Neural cell (in vitro differentiated cells): ENCODE measurements at regions not wholly inside any gene's neighbourhood (a gene's known extent, or its start where the extent isn't known, plus 50 kb on each side); places are given as distances from the start of the nearest gene placed in this dataset.

ENCODE experiments used
- H2AFZ ChIP-seq: fragments of 200-600, 300-800 bp; sonication (generic), shearing (Covaris generic); 2 replicates; pipeline ENCODE4 v1.6.0; 2014; ENCODE audit warnings: low read depth, mild to moderate bottlenecking, antibody characterized with exemption, low read length, moderate library complexity
- H3F3A ChIP-seq: fragments of 200-600 bp; shearing (Covaris generic); 2 replicates; pipeline ENCODE4 v1.6.1; 2016; ENCODE audit warnings: mild to moderate bottlenecking, moderate library complexity, mixed read lengths, antibody characterized with exemption, low read length; ENCODE audit not compliant: insufficient read depth, poor library complexity, severe bottlenecking
- H3K27ac ChIP-seq: fragments of 200-600, 300-800 bp; sonication (generic), shearing (Covaris generic); 2 replicates; pipeline ENCODE4 v1.5.1; 2014; ENCODE audit warnings: mild to moderate bottlenecking, low read length, moderate library complexity
- H3K27me3 ChIP-seq: fragments of 300-800, 200-600 bp; sonication (generic), shearing (Covaris generic); 2 replicates; pipeline ENCODE4 v1.6.0; 2014; ENCODE audit warnings: mild to moderate bottlenecking, low read depth, low read length, moderate library complexity; ENCODE audit not compliant: insufficient read depth
- H3K36me3 ChIP-seq: fragments of 300-800, 200-600 bp; sonication (generic), shearing (Covaris generic); 2 replicates; pipeline ENCODE4 v1.5.1; 2014; ENCODE audit warnings: mild to moderate bottlenecking, antibody characterized with exemption, low read length, moderate library complexity; ENCODE audit not compliant: insufficient read depth
- H3K4me2 ChIP-seq: fragments of 300-800, 200-600 bp; sonication (generic), shearing (Covaris generic); 2 replicates; pipeline ENCODE4 v1.6.0; 2014; ENCODE audit warnings: mild to moderate bottlenecking, low read length
- H3K4me3 ChIP-seq: fragments of 300-800, 200-600 bp; sonication (generic), shearing (Covaris generic); 2 replicates; pipeline ENCODE4 v1.5.1; 2014; ENCODE audit warnings: mild to moderate bottlenecking, low read length, moderate library complexity
- H3K79me2 ChIP-seq: fragments of 200-600 bp; shearing (Covaris generic); replicated peaks from 2 replicates; pipeline ENCODE4 v1.6.0; 2014; ENCODE audit warnings: mild to moderate bottlenecking, low read length, moderate library complexity; ENCODE audit not compliant: insufficient read depth
- H3K9ac ChIP-seq: fragments of 300-800, 200-600 bp; sonication (generic), shearing (Covaris generic); 2 replicates; pipeline ENCODE4 v1.6.1; 2016; ENCODE audit warnings: mild to moderate bottlenecking, low read length, mixed read lengths
- H3K9me2 ChIP-seq: fragments of 200-600 bp; shearing (Covaris generic); 2 replicates; pipeline ENCODE4 v1.6.1; 2016; ENCODE audit warnings: mild to moderate bottlenecking, low read length, mixed read lengths; ENCODE audit not compliant: insufficient read depth
- H3K9me3 ChIP-seq: fragments of 200-600, 300-800 bp; sonication (generic), shearing (Covaris generic); 2 replicates; pipeline ENCODE4 v1.6.1; 2016; ENCODE audit warnings: mild to moderate bottlenecking, mixed run types, low read length, moderate library complexity, mixed read lengths
- H4K20me1 ChIP-seq: fragments of 200-600 bp; shearing (Covaris generic); 2 replicates; pipeline ENCODE4 v1.6.1; 2016; ENCODE audit warnings: mild to moderate bottlenecking, mixed run types; ENCODE audit not compliant: insufficient read depth
- CTCF ChIP-seq: fragments of 450-650 bp; IDR thresholded peaks from 2 replicates; pipeline ENCODE4 v1.5.1; 2014; ENCODE audit warnings: antibody characterized with exemption, mild to moderate bottlenecking, moderate library complexity; ENCODE audit not compliant: poor library complexity, severe bottlenecking
- EP300 ChIP-seq: fragments of 450-650 bp; conservative IDR thresholded peaks from 2 replicates; pipeline ENCODE4 v1.6.1; 2014; ENCODE audit warnings: antibody characterized with exemption, mild to moderate bottlenecking, moderate library complexity; ENCODE audit not compliant: poor library complexity, severe bottlenecking
- EZH2 ChIP-seq: fragments of 200-600, 300-800 bp; shearing (Covaris generic), sonication (generic); IDR thresholded peaks from 2 replicates; pipeline ENCODE4 v1.6.1; 2014; ENCODE audit warnings: antibody characterized with exemption, low read length, borderline replicate concordance, mild to moderate bottlenecking; ENCODE audit not compliant: insufficient read depth, poor library complexity, severe bottlenecking
- MXI1 ChIP-seq: fragments of 450-650 bp; conservative IDR thresholded peaks from 2 replicates; pipeline ENCODE4 v1.6.1; 2014; ENCODE audit warnings: antibody characterized with exemption, mild to moderate bottlenecking; ENCODE audit not compliant: poor library complexity, severe bottlenecking
- POLR2AphosphoS5 ChIP-seq: IDR thresholded peaks from 2 replicates; pipeline ENCODE4 v1.6.1; 2012
- RAD21 ChIP-seq: fragments of 450-650 bp; conservative IDR thresholded peaks from 2 replicates; pipeline ENCODE4 v1.6.1; 2014; ENCODE audit warnings: antibody characterized with exemption, mild to moderate bottlenecking, moderate library complexity
- REST ChIP-seq: IDR thresholded peaks from 2 replicates; pipeline ENCODE4 v1.6.1; 2012; ENCODE audit warnings: borderline replicate concordance
- SMC3 ChIP-seq: fragments of 450-650 bp; conservative IDR thresholded peaks from 2 replicates; pipeline ENCODE4 v1.6.1; 2014; ENCODE audit warnings: antibody characterized with exemption, mild to moderate bottlenecking, moderate library complexity; ENCODE audit not compliant: poor library complexity
- TAF1 ChIP-seq: IDR thresholded peaks from 2 replicates; pipeline ENCODE4 v1.6.1; 2012; ENCODE audit warnings: low read depth

- no peak for TF ChIP-seq REST
- no peak for TF ChIP-seq RAD21
- TF ChIP-seq EZH2: no peak
- H3K9me2 ChIP-seq: no peaks in the 10 kb centered on the region
- H3K36me3 ChIP-seq: no peaks in the 10 kb centered on the region
- H3K9ac ChIP-seq: no peak overlapping the region
- H3K4me3 ChIP-seq: no peak overlapping the region
- H3K27ac ChIP-seq: no peak overlapping the region
- H3F3A ChIP-seq: no peaks in the 10 kb centered on the region
- H3K27me3 ChIP-seq: no peaks in the 10 kb centered on the region
- H3K79me2 ChIP-seq: no peaks in the 10 kb centered on the region
- no peak overlapping the region for H3K4me2 ChIP-seq
- H3K9me3 ChIP-seq: no peaks in the 10 kb centered on the region
- H2AFZ ChIP-seq: no peak overlapping the region
- H4K20me1 ChIP-seq: no peaks in the 10 kb centered on the region
Measured at GRCh38 chr5:159750226-159750625, 166.1 kb upstream of the ADRA1B start.

GRCh38 chr5:159751459-159751858 lies 164.8 kb upstream of the ADRA1B start:
- Histone ChIP-seq H3K36me3 (no peaks in the 10 kb centered on the region), H3K9ac (no peak overlapping the region), H3K9me2 (no peaks in the 10 kb centered on the region), H4K20me1 (no peaks in the 10 kb centered on the region), H3F3A (no peaks in the 10 kb centered on the region), H3K4me3 (no peak overlapping the region), H3K9me3 (no peaks in the 10 kb centered on the region), H2AFZ (no peak overlapping the region), H3K4me2 (no peak overlapping the region), H3K27ac (no peak overlapping the region), H3K79me2 (no peaks in the 10 kb centered on the region), H3K27me3 (no peaks in the 10 kb centered on the region)
- TF ChIP-seq TAF1 (no peak), MXI1 (no peak), EP300 (no peak), EZH2 (no peak), SMC3 (no peak), RAD21 (no peak), CTCF (no peak), REST (no peak), POLR2AphosphoS5 (no peak)
